ENCODE measurements at regions not wholly inside any gene's neighbourhood (a gene's known extent, or its start where the extent isn't known, plus 50 kb on each side); places are given as distances from the start of the nearest gene placed in this dataset.
A peak's percentile ranks its signal among the peaks of the same experiment; 100 is the strongest.
"Not testable (repeated sequence)": the region's sequence is repeated elsewhere in the genome, so short reads cannot be mapped to it uniquely, and the experiment has no call there.

DNA sequence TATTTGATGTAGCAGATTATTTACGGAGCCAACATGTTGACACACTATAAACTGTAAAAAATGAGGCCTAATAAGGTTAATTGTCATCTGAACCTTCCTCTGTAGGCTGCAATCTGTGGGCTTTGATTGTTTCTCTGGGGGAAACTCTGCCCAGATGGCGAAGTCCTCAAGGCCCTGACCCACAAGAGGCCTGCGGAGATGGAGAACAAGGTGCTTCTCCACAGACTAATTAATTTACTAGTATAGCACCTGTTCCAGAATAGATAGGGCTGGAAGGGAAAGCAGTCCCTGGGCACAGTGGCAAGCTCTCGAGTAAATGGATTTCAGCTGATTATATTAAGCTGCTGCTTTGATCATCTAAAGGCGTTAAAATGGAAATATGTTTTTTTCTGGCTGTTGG is 338.8 kb upstream of the DNAJC19 start:
- WGBS: 71% methylated on average over 5 of the region's 5 CpGs
- Histone ChIP-seq H3K27me3 (no peaks in the 10 kb centered on the region), H3K27ac (no peak overlapping the region), H3K36me3 (no peaks in the 10 kb centered on the region), H3K4me3 (no peak overlapping the region), H3K4me1 (no peaks in the 10 kb centered on the region), H3K9me3 (no peaks in the 10 kb centered on the region)
- DNase-seq (ENCODE audit: low spot score in 2 of 2): no peak
- no peak for TF ChIP-seq POLR2A (IDR thresholded peaks at IDR 0.05)

DNA sequence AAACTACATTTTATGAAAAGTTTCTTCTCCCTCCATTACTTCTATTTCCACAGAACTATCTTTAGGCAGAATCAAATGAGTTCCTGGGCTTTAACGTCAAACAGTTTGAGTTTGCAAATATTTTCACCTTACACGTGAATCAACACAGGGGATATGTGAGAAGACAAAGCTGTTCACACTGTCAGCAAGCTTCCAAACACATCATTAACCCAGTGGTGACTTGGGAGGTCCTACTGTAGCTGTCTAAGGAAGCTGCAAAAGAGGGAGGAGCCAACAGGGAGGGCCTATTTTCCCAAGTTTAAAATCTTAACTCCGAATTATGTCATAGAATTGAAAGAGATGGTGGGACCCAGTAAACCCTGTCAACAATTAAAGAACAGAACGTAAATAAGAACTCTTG is 337.8 kb upstream of the DNAJC19 start:
- Histone ChIP-seq H3K27me3 (no peaks in the 10 kb centered on the region), H3K4me1 (no peaks in the 10 kb centered on the region), H3K27ac (no peak overlapping the region), H3K36me3 (no peaks in the 10 kb centered on the region), H3K9me3 (no peaks in the 10 kb centered on the region), H3K4me3 (no peak overlapping the region)
- no peak for DNase-seq (ENCODE audit: low spot score in 2 of 2)
- TF ChIP-seq EP300 (IDR thresholded peaks at IDR 0.05): no peak
- no peak for TF ChIP-seq POLR2AphosphoS5 (IDR thresholded peaks at IDR 0.05)
- no peak for TF ChIP-seq POLR2A (IDR thresholded peaks at IDR 0.05)
- TF ChIP-seq, protein P1, sequence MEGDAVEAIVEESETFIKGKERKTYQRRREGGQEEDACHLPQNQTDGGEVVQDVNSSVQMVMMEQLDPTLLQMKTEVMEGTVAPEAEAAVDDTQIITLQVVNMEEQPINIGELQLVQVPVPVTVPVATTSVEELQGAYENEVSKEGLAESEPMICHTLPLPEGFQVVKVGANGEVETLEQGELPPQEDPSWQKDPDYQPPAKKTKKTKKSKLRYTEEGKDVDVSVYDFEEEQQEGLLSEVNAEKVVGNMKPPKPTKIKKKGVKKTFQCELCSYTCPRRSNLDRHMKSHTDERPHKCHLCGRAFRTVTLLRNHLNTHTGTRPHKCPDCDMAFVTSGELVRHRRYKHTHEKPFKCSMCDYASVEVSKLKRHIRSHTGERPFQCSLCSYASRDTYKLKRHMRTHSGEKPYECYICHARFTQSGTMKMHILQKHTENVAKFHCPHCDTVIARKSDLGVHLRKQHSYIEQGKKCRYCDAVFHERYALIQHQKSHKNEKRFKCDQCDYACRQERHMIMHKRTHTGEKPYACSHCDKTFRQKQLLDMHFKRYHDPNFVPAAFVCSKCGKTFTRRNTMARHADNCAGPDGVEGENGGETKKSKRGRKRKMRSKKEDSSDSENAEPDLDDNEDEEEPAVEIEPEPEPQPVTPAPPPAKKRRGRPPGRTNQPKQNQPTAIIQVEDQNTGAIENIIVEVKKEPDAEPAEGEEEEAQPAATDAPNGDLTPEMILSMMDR (IDR thresholded peaks at IDR 0.05): no peak
- WGBS: 63% methylated on average over 4 of the region's 4 CpGs

DNA sequence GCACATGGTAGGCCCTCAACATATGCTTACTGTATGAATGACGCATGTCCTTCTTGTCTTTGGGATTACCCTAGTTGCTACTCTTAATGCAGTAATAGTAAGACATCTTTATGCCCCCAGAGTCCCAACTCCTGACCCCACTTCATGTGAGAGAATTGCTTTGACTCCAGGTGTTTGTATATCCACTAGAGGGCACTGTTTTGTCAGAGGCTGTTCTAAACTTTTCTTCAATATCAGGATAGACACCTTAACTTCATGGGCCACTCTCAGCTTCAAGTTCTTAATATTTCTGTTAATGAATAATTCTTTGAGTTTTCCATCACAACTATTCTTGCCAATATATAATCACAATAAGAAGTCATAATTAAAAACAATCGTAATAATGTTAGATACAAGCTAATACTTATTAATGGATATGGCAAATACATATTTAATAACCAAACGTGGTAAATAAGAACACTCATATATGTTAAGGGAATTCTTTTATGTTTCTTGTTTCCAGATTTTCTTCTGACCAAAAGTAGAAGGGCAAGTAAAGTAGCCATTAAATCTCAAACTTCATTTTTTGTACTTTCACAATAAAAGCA is 337.2 kb upstream of the DNAJC19 start:
- Histone ChIP-seq H3K27ac (no peak overlapping the region), H3K9me3 (no peaks in the 10 kb centered on the region), H3K27me3 (no peaks in the 10 kb centered on the region), H3K4me1 (no peaks in the 10 kb centered on the region), H3K36me3 (no peaks in the 10 kb centered on the region), H3K4me3 (no peak overlapping the region)
- DNase-seq (ENCODE audit: low spot score in 2 of 2): no peak
- 57% methylated on average over 3 of the region's 3 CpGs for WGBS
- TF ChIP-seq EP300 (IDR thresholded peaks at IDR 0.05): no peak
- TF ChIP-seq POLR2A (IDR thresholded peaks at IDR 0.05): no peak
- no peak for TF ChIP-seq POLR2AphosphoS5 (IDR thresholded peaks at IDR 0.05)
- TF ChIP-seq, protein P1 (IDR thresholded peaks at IDR 0.05): peak in 1 of 2 donors; percentile 35

DNA sequence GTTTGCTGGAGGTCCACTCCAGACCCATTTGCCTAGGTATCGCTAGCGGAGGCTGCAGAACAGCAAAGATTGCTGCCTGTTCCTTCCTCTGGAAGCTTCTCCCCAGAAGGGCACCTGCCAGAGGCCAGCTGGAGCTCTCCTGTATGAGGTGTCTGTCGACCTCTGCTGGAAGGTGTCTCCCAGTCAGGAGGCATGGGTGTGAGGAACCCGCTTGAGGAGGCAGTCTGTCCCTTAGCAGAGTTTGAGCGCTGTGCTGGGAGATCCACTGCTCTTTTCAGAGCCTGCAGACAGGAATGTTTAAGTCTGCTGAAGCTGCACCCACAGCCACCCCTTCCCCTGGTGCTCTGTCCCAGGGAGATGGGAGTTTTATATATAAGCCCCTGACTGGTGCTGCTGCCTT is 335.0 kb upstream of the DNAJC19 start:
- not testable (repeated sequence) for H3K27ac ChIP-seq; DNase-seq (ENCODE audit: low spot score in 2 of 2); H3K4me1 ChIP-seq; H3K4me3 ChIP-seq; H3K9me3 ChIP-seq; H3K36me3 ChIP-seq; H3K27me3 ChIP-seq
- WGBS: 90% methylated on average over 4 of the region's 5 CpGs

DNA sequence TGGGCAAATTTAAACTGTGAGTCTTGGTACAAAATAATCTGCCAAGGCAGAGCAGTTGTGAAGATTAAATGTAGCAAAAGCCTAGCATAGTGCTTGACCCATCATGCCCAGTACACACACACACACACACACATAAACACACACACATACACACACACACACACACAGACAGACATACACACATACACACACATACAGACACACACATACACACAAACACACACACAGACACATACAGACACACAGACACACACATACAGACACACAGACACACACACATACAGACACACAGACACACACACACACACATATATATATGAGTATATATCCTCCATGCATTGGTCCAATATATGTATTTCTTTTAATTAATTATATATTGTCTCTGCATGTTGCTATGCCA is 328.8 kb upstream of the DNAJC19 start:
- H3K9me3 ChIP-seq: peaks cover 3% of the 10 kb centered on the region
- H3K27ac ChIP-seq: no peak overlapping the region
- no peak for TF ChIP-seq EP300 (IDR thresholded peaks at IDR 0.05)
- TF ChIP-seq, protein P1 (IDR thresholded peaks at IDR 0.05): no peak
- TF ChIP-seq POLR2AphosphoS5 (IDR thresholded peaks at IDR 0.05): no peak
- no peak for TF ChIP-seq POLR2A (IDR thresholded peaks at IDR 0.05)
- no peak overlapping the region for H3K4me3 ChIP-seq
- DNase-seq (ENCODE audit: low spot score in 2 of 2): no peak
- no peaks in the 10 kb centered on the region for H3K36me3 ChIP-seq
- no peaks in the 10 kb centered on the region for H3K27me3 ChIP-seq
- no peaks in the 10 kb centered on the region for H3K4me1 ChIP-seq

DNA sequence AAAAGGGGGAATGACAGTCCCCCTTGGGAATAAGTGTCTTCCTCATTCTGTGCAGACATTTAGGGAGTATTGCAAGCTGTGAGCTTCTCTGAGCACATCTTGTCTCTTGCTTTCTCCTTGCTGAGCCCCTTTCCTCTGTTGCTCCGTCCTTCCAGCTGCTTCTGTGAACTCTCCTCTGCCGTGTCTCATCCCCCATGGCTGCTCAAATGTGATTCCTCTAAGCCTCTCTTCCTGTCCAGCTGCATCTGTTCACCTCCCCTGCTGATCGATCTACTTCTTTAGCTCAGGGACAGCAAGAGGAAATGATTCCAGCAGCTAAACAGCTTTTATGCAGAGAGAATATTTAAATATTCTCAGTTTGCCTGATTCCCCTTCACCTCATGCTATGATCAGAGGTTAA is 328.0 kb upstream of the DNAJC19 start:
- no peaks in the 10 kb centered on the region for H3K36me3 ChIP-seq
- H3K4me3 ChIP-seq: no peak overlapping the region
- TF ChIP-seq POLR2AphosphoS5 (IDR thresholded peaks at IDR 0.05) (no peak), EP300 (IDR thresholded peaks at IDR 0.05) (no peak), POLR2A (IDR thresholded peaks at IDR 0.05) (no peak)
- TF ChIP-seq, protein P1 (IDR thresholded peaks at IDR 0.05): no peak
- H3K27ac ChIP-seq: no peak overlapping the region
- H3K9me3 ChIP-seq: peaks cover 3% of the 10 kb centered on the region
- 28% methylated on average over 3 of the region's 3 CpGs for WGBS
- DNase-seq (ENCODE audit: low spot score in 2 of 2): no peak
- no peaks in the 10 kb centered on the region for H3K4me1 ChIP-seq
- H3K27me3 ChIP-seq: no peaks in the 10 kb centered on the region
